SK-N-SH (cell line): ENCODE measurements at regions not wholly inside any gene's neighbourhood (a gene's known extent, or its start where the extent isn't known, plus 50 kb on each side); places are given as distances from the start of the nearest gene placed in this dataset.

Experiments used
- CTCF ChIP-seq: fragments of 200-600 bp; sonication (generic); IDR thresholded peaks from 2 replicates; pipeline ENCODE4 v1.6.1; 2017; ENCODE audit warnings: antibody characterized with exemption, mild to moderate bottlenecking, moderate library complexity
- POLR2AphosphoS5 ChIP-seq: IDR thresholded peaks from 2 replicates; pipeline ENCODE4 v1.6.1; 2012; ENCODE audit warnings: low read depth, low read length

- TF ChIP-seq CTCF (no peak), POLR2AphosphoS5 (no peak)
Measured at GRCh38 chr13:73721571-73721970, 412.6 kb downstream of the KLF12 start.
